HCT116 (cell line): ENCODE measurements at regions not wholly inside any gene's neighbourhood (a gene's known extent, or its start where the extent isn't known, plus 50 kb on each side); places are given as distances from the start of the nearest gene placed in this dataset.

ENCODE experiments used
- CTCF ChIP-seq, 3 experiments: fragments of 200-600 bp in 1 of 3; sonication (generic) in 1 of 3; IDR thresholded peaks in 2 of 3; conservative IDR thresholded peaks in 1 of 3; 2 replicates each; pipeline ENCODE4 v1.5.1; 2012 to 2017; ENCODE audit warnings: low read depth in 2 of 3, low read length in 2 of 3, antibody characterized with exemption in 1 of 3, borderline replicate concordance in 1 of 3, control low read depth in 1 of 3, mild to moderate bottlenecking in 1 of 3, mixed read lengths in 1 of 3, mixed run types in 1 of 3, moderate library complexity in 1 of 3; ENCODE audit not compliant: insufficient read depth in 1 of 3
- JUND ChIP-seq: IDR thresholded peaks from 2 replicates; pipeline ENCODE4 v1.6.1; 2012
- ZNF274 ChIP-seq: fragments of 200-500 bp; sonication (Bioruptor generic); IDR thresholded peaks from 2 replicates; pipeline ENCODE4 v1.6.1; 2014; ENCODE audit warnings: mild to moderate bottlenecking, low read depth, low read length, inconsistent platforms

GRCh38 chr10:45160271-45160670 lies 155.1 kb downstream of the OR13A1 start:
- no peak for TF ChIP-seq JUND
- no peak for TF ChIP-seq ZNF274
- TF ChIP-seq CTCF (IDR thresholded peaks at IDR 0.05 in 2 of 3, conservative IDR thresholded peaks at IDR 0.05 in 1 of 3; ENCODE audit: borderline replicate concordance in 1 of 3, insufficient read depth in 1 of 3, low read depth in 2 of 3, low read length in 2 of 3) = no peak
